HepG2 (cell line): ENCODE measurements at regions not wholly inside any gene's neighbourhood (a gene's known extent, or its start where the extent isn't known, plus 50 kb on each side); places are given as distances from the start of the nearest gene placed in this dataset.

Experiments used
- ATAC-seq: fragments of 200-7000 bp; cut with Tn5 transposase; 3 replicates; pipeline ENCODE4 v1.9.1; 2020; ENCODE audit warnings: mild to moderate bottlenecking, moderate library complexity
- BruUV-seq: library from RNA; stranded (reverse); fragments of 400-500 nt; replicated peaks from 2 replicates; lab custom pipeline; 2021; lab: Mats Ljungman, UMichigan
- CTCF ChIA-PET: fragments of 300-600 bp; formaldehyde crosslinking; extraction: SDS; loops from one replicate; lab custom pipeline; 2021; ENCODE audit warnings: low total read pairs, inconsistent platforms, low intra/inter-chr PET ratio; lab: Yijun Ruan, JAX
- POLR2A ChIA-PET: fragments of 350-600 bp; sonication (Branson Sonifier 250); formaldehyde crosslinking; loops from one replicate; lab custom pipeline; 2020; ENCODE audit warnings: antibody characterized with exemption, inconsistent platforms; lab: Yijun Ruan, JAX
- DNase-seq: peaks from one replicate; pipeline ENCODE4 v3.0.0-alpha.2; 2015; ENCODE audit warnings: low spot score
- FAIRE-seq: peaks from 3 replicates; lab custom pipeline; 2011; peaks lifted over from hg19 to GRCh38; lab: Jason Lieb, UNC
- H2AFZ ChIP-seq: one replicate; pipeline ENCODE4 v1.6.1; 2011; ENCODE audit warnings: low read length, inconsistent platforms
- H3K27ac ChIP-seq: fragments of 300-600 bp; 3 replicates; pipeline ENCODE4 v1.8.0; 2011; ENCODE audit warnings: mixed run types, mild to moderate bottlenecking, mixed read lengths, low read length, inconsistent platforms; ENCODE audit not compliant: insufficient read depth; ENCODE audit errors: extremely low read length
- H3K27me3 ChIP-seq, 2 experiments: fragments of 200-600 bp in 1 of 2; 2 replicates in 1 of 2; 3 replicates in 1 of 2; pipeline versions ENCODE4 v1.6.0 to v1.8.0; 2011; ENCODE audit warnings: low read length in 2 of 2, mild to moderate bottlenecking in 2 of 2, moderate library complexity in 2 of 2, inconsistent platforms in 1 of 2; ENCODE audit not compliant: insufficient read depth in 2 of 2, control insufficient read depth in 1 of 2
- H3K36me3 ChIP-seq, 2 experiments: fragments of 200-600 bp in 1 of 2; replicated peaks in 1 of 2; 2 replicates in 1 of 2; 3 replicates in 1 of 2; pipeline versions ENCODE4 v1.5.1 to v1.8.0; 2011; ENCODE audit warnings: low read length in 2 of 2, inconsistent platforms in 1 of 2; ENCODE audit not compliant: insufficient read depth in 2 of 2, control insufficient read depth in 1 of 2
- H3K4me1 ChIP-seq: 2 replicates; pipeline ENCODE4 v1.5.1; 2012; ENCODE audit warnings: low read length, inconsistent platforms; ENCODE audit not compliant: insufficient read depth
- H3K4me2 ChIP-seq: 2 replicates; pipeline ENCODE4 v1.6.0; 2011; ENCODE audit warnings: low read depth, low read length, inconsistent platforms
- H3K4me3 ChIP-seq, 3 experiments: fragments of 200-600 bp in 1 of 3; sonication (generic), shearing (Covaris generic) in 1 of 3; replicated peaks in 1 of 3; 2 replicates each; pipeline ENCODE4 v1.5.1; 2011 to 2016; ENCODE audit warnings: low read length in 3 of 3, inconsistent platforms in 2 of 3, low read depth in 2 of 3, mild to moderate bottlenecking in 2 of 3, control low read depth in 1 of 3, mixed read lengths in 1 of 3; ENCODE audit not compliant: insufficient read depth in 1 of 3
- H3K79me2 ChIP-seq: one replicate; pipeline ENCODE4 v1.6.1; 2011; ENCODE audit warnings: low read length, inconsistent platforms; ENCODE audit not compliant: insufficient read depth
- H3K9ac ChIP-seq: 2 replicates; pipeline ENCODE4 v1.6.0; 2011; ENCODE audit warnings: mild to moderate bottlenecking, low read depth, low read length, inconsistent platforms; ENCODE audit not compliant: insufficient read depth
- H3K9me3 ChIP-seq: 2 replicates; pipeline ENCODE4 v1.5.1; 2012; ENCODE audit warnings: mild to moderate bottlenecking, low read length
- H4K20me1 ChIP-seq: 2 replicates; pipeline ENCODE4 v1.6.0; 2011; ENCODE audit warnings: inconsistent platforms, mild to moderate bottlenecking, low read length, moderate library complexity; ENCODE audit not compliant: insufficient read depth
- CCDC6 ChIP-seq: sonication (generic); formaldehyde crosslinking; IDR thresholded peaks from 2 replicates; pipeline ENCODE4 v1.8.1; 2022; ENCODE audit warnings: mild to moderate bottlenecking, missing genetic modification reagents, moderate library complexity
- CHCHD3 ChIP-seq: sonication (generic); formaldehyde crosslinking; IDR thresholded peaks from 2 replicates; pipeline ENCODE4 v1.8.0; 2022; ENCODE audit warnings: mild to moderate bottlenecking, missing genetic modification reagents, moderate library complexity
- EHMT2 ChIP-seq: fragments of 200-600 bp; sonication (generic); IDR thresholded peaks from 2 replicates; pipeline ENCODE4 v1.7.0; 2017; ENCODE audit warnings: antibody characterized with exemption, low read depth, low read length, borderline replicate concordance
- GATA4 ChIP-seq: sonication (generic); IDR thresholded peaks from 2 replicates; pipeline ENCODE4 v1.6.1; 2016; ENCODE audit warnings: antibody characterized with exemption, low read depth, borderline replicate concordance
- GATAD1 ChIP-seq: IDR thresholded peaks from 2 replicates; pipeline ENCODE4 v1.6.1; 2016; ENCODE audit warnings: missing genetic modification reagents, missing compliant biosample characterization
- HES4 ChIP-seq: sonication (generic); formaldehyde crosslinking; IDR thresholded peaks from 2 replicates; pipeline ENCODE4 v1.9.0; 2021; ENCODE audit warnings: mild to moderate bottlenecking, missing genetic modification reagents, borderline replicate concordance
- NFRKB ChIP-seq: fragments of 450-650 bp; IDR thresholded peaks from 2 replicates; pipeline ENCODE4 v1.6.1; 2017
- POLR2G ChIP-seq: fragments of 200-400 bp; formaldehyde crosslinking; IDR thresholded peaks from 2 replicates; pipeline ENCODE4 v1.6.1; 2018; ENCODE audit warnings: mild to moderate bottlenecking, low read depth, low read length, moderate library complexity
- RELA ChIP-seq: sonication (generic); formaldehyde crosslinking; IDR thresholded peaks from 2 replicates; pipeline ENCODE4 v1.4.0; 2020; ENCODE audit warnings: missing genetic modification reagents
- RFXANK ChIP-seq: IDR thresholded peaks from 2 replicates; pipeline ENCODE4 v1.6.1; 2016
- ZFP62 ChIP-seq: sonication (generic); formaldehyde crosslinking; IDR thresholded peaks from 2 replicates; pipeline ENCODE4 v1.4.0; 2020; ENCODE audit warnings: missing genetic modification reagents
- ZKSCAN1 ChIP-seq: fragments of 150-350 bp; IDR thresholded peaks from 2 replicates; pipeline ENCODE4 v1.6.1; 2014; ENCODE audit warnings: low read length
- ZNF225 ChIP-seq: sonication (generic); formaldehyde crosslinking; IDR thresholded peaks from 2 replicates; pipeline ENCODE4 v1.4.0; 2020; ENCODE audit warnings: mild to moderate bottlenecking, missing genetic modification reagents
- ZNF282 ChIP-seq: fragments of 450-650 bp; IDR thresholded peaks from 2 replicates; pipeline ENCODE4 v1.6.1; 2018; ENCODE audit not compliant: partially characterized antibody
- ZNF343 ChIP-seq: sonication (generic); formaldehyde crosslinking; IDR thresholded peaks from 2 replicates; pipeline ENCODE4 v1.4.0; 2020; ENCODE audit warnings: mild to moderate bottlenecking, missing genetic modification reagents
- ZNF562 ChIP-seq: sonication (generic); formaldehyde crosslinking; IDR thresholded peaks from 2 replicates; pipeline ENCODE4 v1.8.0; 2022; ENCODE audit warnings: missing genetic modification reagents, borderline replicate concordance
- ZNF569 ChIP-seq: sonication (generic); formaldehyde crosslinking; IDR thresholded peaks from 2 replicates; pipeline ENCODE4 v1.5.0; 2020; ENCODE audit warnings: mild to moderate bottlenecking, missing genetic modification reagents, moderate library complexity, borderline replicate concordance
- ZNF740 ChIP-seq: sonication (generic); formaldehyde crosslinking; IDR thresholded peaks from 2 replicates; pipeline ENCODE4 v1.4.0; 2020; ENCODE audit warnings: missing genetic modification reagents
- ZNF776 ChIP-seq: sonication (generic); formaldehyde crosslinking; IDR thresholded peaks from 2 replicates; pipeline ENCODE4 v1.4.0; 2020; ENCODE audit warnings: mild to moderate bottlenecking, missing genetic modification reagents
- ZNF790 ChIP-seq: sonication (generic); formaldehyde crosslinking; IDR thresholded peaks from 2 replicates; pipeline ENCODE4 v1.8.0; 2022; ENCODE audit warnings: missing genetic modification reagents, mild to moderate bottlenecking, borderline replicate concordance
- ZSCAN20 ChIP-seq: sonication (generic); formaldehyde crosslinking; IDR thresholded peaks from 2 replicates; pipeline ENCODE4 v1.4.0; 2020; ENCODE audit warnings: missing genetic modification reagents, mild to moderate bottlenecking, borderline replicate concordance
- ZSCAN30 ChIP-seq: sonication (generic); formaldehyde crosslinking; IDR thresholded peaks from 2 replicates; pipeline ENCODE4 v1.5.0; 2020; ENCODE audit warnings: mild to moderate bottlenecking, missing genetic modification reagents
- WGBS: methylation state at CpG from one replicate; pipeline ENCODE4 v1.1.6; 2017; ENCODE audit warnings: low lambda C conversion rate; 5-methylcytosine and 5-hydroxymethylcytosine counted together
- in situ Hi-C: cut with HindIII; loops from 2 replicates; pipeline ENCODE4 v1.10.0; 2017; ENCODE audit warnings: low pct_unique_long_range_greater_than_20kb; ENCODE audit not compliant: extremely low pct_ligation_motif_present
- intact Hi-C: fragments of 100-400 bp; cut with micrococcal nuclease; formaldehyde crosslinking; loops from one replicate; pipeline ENCODE4 v1.10.0; 2022; ENCODE audit not compliant: unreplicated experiment
- TF ChIP-seq, protein P1 (sequence below): IDR thresholded peaks from 2 replicates; pipeline ENCODE4 v1.6.1; 2016; ENCODE audit warnings: low read depth, control low read depth

- Histone ChIP-seq H3K36me3 (no peaks in the 10 kb centered on the region), H3K9me3 (no peaks in the 10 kb centered on the region), H3K79me2 (no peaks in the 10 kb centered on the region), H3K4me1 (no peaks in the 10 kb centered on the region), H3K27me3 (no peaks in the 10 kb centered on the region), H3K9ac (no peak overlapping the region), H3K4me3 (no peak overlapping the region), H2AFZ (no peak overlapping the region), H3K27ac (no peak overlapping the region), H3K4me2 (no peak overlapping the region), H4K20me1 (no peaks in the 10 kb centered on the region)
- ChIA-PET POLR2A (no interaction called here), CTCF (no interaction called here)
- no TSS peak for BruUV-seq
- in situ Hi-C loops, result no loop called here
- ATAC-seq, result no peak
- 2% methylated on average over 2 of the region's 2 CpGs for WGBS
- no peak for FAIRE-seq
- DNase-seq, result no peak
- TF ChIP-seq CCDC6 (CRISPR knock-in tag), result no peak
- no peak for TF ChIP-seq ZNF282
- TF ChIP-seq ZNF776 (CRISPR knock-in tag), result no peak
- no peak for TF ChIP-seq ZNF790 (CRISPR knock-in tag)
- TF ChIP-seq GATA4, result no peak
- no peak for TF ChIP-seq ZNF225 (CRISPR knock-in tag)
- TF ChIP-seq, protein P1, sequence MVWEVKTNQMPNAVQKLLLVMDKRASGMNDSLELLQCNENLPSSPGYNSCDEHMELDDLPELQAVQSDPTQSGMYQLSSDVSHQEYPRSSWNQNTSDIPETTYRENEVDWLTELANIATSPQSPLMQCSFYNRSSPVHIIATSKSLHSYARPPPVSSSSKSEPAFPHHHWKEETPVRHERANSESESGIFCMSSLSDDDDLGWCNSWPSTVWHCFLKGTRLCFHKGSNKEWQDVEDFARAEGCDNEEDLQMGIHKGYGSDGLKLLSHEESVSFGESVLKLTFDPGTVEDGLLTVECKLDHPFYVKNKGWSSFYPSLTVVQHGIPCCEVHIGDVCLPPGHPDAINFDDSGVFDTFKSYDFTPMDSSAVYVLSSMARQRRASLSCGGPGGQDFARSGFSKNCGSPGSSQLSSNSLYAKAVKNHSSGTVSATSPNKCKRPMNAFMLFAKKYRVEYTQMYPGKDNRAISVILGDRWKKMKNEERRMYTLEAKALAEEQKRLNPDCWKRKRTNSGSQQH (CRISPR knock-in tag), result no peak
- TF ChIP-seq NFRKB, result no peak
- TF ChIP-seq ZFP62 (CRISPR knock-in tag), result no peak
- intact Hi-C loops, result no loop called here
These were observed 344.7 kb upstream of the FIGN start for GRCh38 chr2:164080486-164080885.

- no peak overlapping the region for H2AFZ ChIP-seq
- BruUV-seq, result no TSS peak
- 0% methylated on average over 2 of the region's 2 CpGs for WGBS
- TF ChIP-seq GATAD1, result no peak
- TF ChIP-seq ZNF562, result no peak
- no peak for TF ChIP-seq EHMT2
- TF ChIP-seq ZNF343 (CRISPR knock-in tag), result no peak
- TF ChIP-seq ZNF569 (CRISPR knock-in tag), result no peak
- TF ChIP-seq ZKSCAN1, result no peak
- no peak for TF ChIP-seq RELA (CRISPR knock-in tag)
- TF ChIP-seq RFXANK (CRISPR knock-in tag), result no peak
- TF ChIP-seq POLR2G, result no peak
- TF ChIP-seq ZSCAN20 (CRISPR knock-in tag), result no peak
- TF ChIP-seq ZNF740 (CRISPR knock-in tag), result no peak
- no peak for TF ChIP-seq CHCHD3 (CRISPR knock-in tag)
- no peak for TF ChIP-seq HES4 (CRISPR knock-in tag)
- no peak for TF ChIP-seq ZSCAN30 (CRISPR knock-in tag)
These were observed 343.4 kb upstream of the FIGN start for GRCh38 chr2:164079258-164079657.

More at GRCh38 chr2:164079258-164079657, 343.4 kb upstream of the FIGN start:
- Histone ChIP-seq H3K4me2 (no peak overlapping the region), H3K4me3 (no peak overlapping the region), H3K9me3 (no peaks in the 10 kb centered on the region), H3K9ac (no peak overlapping the region), H3K36me3 (no peaks in the 10 kb centered on the region), H4K20me1 (no peaks in the 10 kb centered on the region), H3K27ac (no peak overlapping the region), H3K27me3 (no peaks in the 10 kb centered on the region), H3K4me1 (no peaks in the 10 kb centered on the region), H3K79me2 (no peaks in the 10 kb centered on the region)
- intact Hi-C loops (no loop called here), in situ Hi-C loops (no loop called here)
- ChIA-PET POLR2A (no interaction called here), CTCF (no interaction called here)
- FAIRE-seq (no peak), ATAC-seq (no peak), DNase-seq (no peak)
